ENCODE measurements at regions not wholly inside any gene's neighbourhood (a gene's known extent, or its start where the extent isn't known, plus 50 kb on each side); places are given as distances from the start of the nearest gene placed in this dataset.

DNA sequence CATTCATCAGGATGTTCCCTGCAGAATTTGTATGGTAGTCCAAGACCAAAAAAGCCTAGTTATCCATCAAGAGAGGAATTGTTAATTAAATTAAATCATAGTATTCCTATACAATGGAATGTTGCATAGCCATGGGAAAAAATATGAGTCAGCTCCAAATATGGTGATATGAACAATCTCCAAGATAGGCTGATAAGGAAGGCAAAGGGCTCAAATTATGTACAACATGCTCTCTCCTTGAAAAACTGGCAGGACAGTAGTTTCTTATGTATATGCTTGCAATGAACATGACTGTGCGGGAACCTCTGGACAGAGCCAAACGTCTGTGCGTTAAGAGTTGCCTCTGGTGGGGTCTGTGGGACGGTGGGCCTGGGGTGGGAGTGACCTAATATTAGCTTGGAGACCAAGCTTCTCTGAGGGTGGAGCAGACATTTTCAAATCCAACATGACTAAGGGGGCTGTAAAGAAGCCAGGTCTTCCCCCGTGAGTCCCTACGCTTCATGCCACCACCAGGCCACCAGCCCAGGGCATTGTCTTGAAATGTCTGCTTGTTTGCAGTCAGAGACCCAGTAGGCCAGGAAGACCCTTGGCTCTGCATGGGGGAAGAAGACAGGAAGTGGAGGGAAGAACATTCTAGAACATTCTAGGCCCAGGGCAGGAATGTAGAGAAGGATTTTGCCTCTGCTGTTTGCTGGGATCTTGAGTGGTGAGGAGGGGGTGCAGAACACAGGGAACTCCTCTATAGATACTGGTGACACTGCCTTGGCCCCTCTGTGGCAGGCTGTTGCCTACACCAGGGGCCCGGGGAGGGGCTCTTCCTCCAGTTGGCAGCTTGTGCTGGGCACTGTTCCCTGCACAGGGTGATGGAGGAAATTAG lies 244.0 kb upstream of the HS6ST1 start:
- no peak for DNase-seq (ENCODE audit: low read depth in 4 of 4, low spot score in 3 of 4)

DNA sequence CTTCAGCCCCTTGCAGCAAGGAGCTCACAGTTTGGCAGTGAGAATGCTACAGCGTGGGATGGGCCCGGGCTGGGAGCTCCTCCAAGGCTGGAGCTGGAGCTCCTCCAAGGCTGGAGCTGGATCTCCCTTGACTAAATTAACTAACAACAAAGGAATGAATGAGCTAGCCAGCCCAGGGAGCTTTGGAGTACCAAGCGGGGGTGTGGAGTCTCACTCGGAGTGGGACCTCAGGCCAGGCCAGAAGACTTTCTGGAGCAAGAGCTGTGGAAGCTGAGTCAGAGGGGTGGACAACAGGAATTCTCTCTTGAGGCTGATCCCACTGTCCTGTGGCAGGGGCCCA lies 244.7 kb upstream of the HS6ST1 start:
- DNase-seq (ENCODE audit: low read depth in 4 of 4, low spot score in 3 of 4), result no peak

DNA sequence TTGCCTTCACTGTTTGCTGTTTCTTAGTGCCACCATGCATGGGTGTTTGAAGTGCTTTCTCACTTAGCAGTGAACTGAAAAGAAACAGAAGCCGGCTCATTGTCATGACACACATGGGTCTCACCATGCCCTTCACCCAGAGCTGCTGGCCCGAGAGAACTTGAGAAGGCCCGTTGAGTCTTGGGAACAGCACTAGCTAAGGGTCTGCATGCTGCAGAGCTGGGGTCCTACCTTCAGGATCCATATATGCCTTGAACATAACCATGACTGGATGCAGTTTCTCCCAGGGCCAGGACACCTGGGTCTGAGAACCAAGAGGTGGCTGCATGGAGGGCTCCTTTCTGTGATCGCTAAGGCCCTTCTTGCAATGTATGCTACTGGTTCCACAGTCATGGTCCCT lies 245.5 kb upstream of the HS6ST1 start:
- no peak for DNase-seq (ENCODE audit: low read depth in 4 of 4, low spot score in 3 of 4)

DNA sequence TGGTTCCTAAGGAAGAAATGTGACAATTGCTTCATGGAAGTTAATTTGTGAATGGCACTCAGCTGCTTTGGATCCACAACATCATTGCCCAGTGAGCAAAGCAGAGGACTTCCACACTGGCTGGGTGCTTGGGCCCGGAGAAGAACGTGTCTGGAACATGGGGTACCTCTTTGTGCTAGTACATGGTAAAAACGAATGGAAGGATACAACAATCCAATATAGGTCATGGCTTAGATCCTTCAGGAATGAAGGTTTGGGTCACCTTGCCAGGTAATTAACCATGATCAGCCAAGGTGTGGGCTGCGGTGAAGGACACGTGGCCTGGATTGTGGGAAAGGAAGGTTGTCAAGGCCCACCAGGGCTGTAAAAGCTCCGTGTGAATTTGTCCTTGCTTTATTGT lies 245.9 kb upstream of the HS6ST1 start:
- no peak for DNase-seq (ENCODE audit: low read depth in 4 of 4, low spot score in 3 of 4)

DNA sequence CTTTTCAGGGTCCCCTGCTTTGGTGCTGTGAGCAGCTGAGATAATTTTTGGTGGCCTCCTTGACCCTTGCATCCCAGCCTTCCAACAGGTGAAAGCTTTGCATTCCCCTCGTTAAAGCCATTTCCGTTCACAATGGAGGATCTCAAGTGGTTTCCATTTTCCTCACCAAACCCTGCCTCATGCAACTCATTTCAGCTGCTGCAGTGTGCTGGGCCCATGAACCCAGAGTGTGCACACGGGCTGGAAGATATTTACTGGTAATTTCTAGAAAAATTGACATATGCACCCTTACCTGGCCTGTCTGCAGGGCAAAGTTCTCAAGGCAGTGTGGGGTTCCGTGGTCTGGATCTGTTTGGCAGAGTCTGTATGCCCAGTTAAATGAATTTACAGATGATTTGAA lies 246.8 kb upstream of the HS6ST1 start:
- DNase-seq (ENCODE audit: low read depth in 4 of 4, low spot score in 3 of 4), result no peak

DNA sequence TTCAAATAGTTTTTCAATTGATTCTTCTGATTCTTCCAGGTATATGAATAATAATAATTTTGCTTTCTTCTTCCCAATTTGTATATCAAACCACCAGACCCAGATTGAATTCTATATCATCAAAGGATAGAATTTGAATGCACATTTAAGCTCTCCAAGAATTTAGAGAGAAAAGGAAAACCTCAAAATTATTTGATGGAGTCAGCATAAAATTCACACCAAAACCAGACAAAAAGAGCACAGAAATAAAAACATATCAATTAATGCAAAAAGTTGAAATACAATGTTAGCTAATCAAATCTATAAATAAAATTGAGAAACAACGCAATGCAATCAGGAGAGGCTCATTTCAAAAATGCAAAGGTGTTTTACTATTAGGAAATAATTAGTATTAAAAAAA lies 248.0 kb upstream of the HS6ST1 start:
- DNase-seq (ENCODE audit: low read depth in 4 of 4, low spot score in 3 of 4), result no peak

DNA sequence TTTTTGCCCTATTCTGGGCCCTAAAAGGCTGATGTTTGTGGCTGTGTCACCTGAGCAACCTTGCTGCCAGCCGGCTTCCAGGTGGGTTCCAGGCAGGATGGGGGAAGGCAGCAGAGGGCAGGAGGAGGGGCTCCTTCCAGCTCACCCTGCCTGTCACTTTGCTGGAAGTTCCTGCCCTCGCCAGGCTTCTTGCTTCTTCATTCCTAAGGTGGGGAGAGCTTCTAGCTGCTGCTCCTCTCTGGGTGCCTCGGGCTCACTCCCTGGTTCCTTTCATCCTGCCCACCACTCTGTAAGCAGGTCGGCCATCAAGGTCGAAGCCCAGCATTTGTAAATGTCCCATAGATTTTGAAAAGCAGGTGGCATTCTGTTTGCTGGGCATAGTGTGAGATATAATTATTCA lies 249.4 kb upstream of the HS6ST1 start:
- no peak for DNase-seq (ENCODE audit: low read depth in 4 of 4, low spot score in 3 of 4)

DNA sequence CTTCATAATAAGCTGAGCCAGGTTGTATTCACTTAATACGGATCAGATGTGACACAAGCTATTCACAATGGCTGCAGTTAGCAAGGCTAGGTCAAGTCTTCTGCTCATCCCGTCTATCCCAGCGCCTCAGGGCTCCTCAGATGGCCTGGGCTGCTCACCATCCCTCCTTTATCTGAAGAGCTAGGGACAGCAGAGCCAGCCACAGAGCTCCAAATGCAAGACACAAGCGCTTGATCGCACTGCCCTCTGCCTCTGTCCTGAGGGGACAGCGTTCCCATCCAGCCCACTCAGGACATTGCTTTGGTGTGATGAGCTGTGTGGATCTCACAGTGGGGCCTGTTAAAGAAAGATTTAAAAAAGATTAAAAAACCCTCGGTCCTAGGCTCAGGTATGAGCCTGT lies 254.4 kb upstream of the HS6ST1 start:
- DNase-seq (ENCODE audit: low read depth in 4 of 4, low spot score in 3 of 4), result no peak

DNA sequence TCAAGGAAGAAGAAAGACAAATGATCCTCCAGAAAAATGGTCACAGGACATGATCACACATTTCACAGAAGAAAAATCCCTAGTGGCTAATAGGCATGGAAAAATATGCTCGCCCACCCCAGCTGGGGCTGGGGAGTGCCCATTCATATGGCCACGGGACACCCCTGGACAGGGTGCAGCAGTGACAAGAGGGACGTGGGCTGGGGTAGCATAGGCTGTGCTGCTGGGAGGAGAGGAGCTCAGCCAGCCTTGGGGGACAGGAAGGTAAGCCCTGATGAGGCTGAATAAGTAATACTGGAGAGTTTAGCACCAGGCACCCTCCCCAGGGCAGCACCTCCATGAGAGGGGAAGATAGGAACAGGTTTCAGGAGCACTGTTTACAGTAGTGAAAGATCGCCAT lies 254.9 kb upstream of the HS6ST1 start:
- no peak for DNase-seq (ENCODE audit: low read depth in 4 of 4, low spot score in 3 of 4)

DNA sequence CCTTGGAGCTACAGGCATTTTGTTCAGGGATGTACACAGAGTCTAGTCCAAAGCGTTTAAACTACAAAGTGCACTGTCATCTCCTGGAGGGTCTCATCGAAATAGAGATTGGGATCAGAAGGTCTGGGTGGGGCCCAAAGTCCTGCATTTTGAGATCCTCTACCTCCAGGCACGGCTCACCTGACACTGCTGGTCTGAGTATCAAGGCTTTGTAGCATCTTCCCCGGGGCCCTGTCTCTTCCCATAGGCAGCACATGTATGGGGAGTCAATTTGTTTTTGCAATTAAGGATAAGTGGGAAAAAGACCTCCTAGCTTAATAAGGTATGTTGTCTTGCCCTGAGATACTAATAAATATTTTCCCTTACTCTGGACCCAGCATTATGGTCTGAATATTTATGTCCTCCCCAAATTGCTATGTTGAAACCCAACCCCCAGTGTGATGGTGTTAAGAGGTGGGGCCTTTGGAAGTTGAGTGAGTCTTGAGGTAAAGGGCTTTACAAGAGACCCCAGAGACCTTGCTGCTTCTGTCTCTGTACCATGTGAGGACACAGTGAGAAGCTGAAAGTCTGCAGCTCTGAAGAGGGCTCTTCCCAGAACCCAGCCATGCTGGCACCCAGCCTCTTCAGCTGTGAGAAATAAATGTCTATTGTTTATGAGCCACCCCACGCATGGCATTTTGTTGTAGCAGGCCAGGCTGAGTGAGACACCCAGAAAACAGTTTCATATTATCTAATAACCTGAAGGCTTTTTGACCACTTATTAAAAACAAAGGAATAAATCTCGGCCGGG lies 258.7 kb upstream of the HS6ST1 start:
- no peak for DNase-seq (ENCODE audit: low read depth in 4 of 4, low spot score in 3 of 4)

DNA sequence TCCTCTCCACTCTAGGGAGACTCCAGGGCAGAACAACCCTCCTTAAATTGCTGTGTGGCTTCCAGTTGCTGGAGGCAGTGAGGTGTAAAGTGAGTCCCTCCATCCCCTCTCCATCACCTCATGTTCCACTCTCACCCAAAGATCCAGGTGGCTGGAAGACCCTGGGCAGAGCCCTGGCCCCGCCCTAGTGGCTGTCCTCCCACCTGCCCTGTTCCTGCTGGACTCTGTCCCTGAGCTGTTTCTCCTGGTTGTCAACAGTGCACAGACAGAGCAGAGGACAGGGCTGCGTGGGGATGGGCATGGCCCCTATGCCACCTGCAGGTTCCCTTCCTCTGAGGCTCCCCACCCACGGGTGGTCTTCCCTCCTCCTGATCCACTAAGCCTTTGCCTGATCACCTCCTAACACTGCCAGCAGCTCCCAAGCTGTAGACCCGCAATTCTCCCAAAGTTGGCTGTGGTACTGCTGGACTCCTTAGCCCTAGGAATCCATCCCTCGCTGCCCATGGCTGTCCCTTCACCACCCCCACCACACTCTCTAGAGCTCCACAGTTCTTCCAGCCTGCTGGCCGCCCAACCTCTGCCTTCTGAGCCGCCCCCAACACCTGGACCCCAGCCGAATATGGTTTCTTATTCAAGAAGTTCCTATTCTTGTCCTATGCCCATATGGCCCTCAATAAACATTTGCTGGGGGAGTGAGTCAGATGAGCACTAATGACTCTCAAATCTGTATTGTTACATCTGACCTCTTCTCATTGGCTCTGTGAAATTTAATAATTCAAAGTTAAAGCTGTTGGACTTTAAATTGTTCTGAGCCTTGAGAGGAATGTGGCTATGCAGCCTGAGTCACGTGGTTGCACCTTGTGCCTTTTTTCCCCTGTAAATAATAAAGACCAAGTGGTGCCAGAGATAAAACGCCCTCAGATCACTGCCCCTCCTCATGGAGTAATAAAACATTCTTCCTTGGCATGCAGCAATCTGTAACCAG lies 260.0 kb upstream of the HS6ST1 start:
- no peak for DNase-seq (ENCODE audit: low read depth in 4 of 4, low spot score in 3 of 4)

DNA sequence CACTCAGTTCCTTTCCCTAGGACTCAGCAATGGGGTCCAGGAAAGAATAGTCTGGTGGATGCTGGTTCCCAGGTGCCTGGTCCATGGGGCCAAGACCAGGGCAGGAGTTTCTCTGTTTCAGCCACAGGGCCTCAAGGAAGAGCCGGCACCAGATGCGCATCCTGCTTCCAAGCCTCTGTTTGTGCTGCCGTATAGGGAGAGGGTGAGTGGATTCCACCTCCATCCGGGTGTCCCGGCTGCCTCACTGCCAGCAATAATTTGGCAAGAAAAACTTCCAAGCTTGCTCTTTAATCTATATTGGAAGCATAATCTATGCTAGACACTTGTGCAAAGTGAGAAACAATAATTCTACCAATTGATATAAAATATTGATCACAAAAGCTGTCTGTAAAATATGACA lies 261.2 kb upstream of the HS6ST1 start:
- no peak for DNase-seq (ENCODE audit: low read depth in 4 of 4, low spot score in 3 of 4)

DNA sequence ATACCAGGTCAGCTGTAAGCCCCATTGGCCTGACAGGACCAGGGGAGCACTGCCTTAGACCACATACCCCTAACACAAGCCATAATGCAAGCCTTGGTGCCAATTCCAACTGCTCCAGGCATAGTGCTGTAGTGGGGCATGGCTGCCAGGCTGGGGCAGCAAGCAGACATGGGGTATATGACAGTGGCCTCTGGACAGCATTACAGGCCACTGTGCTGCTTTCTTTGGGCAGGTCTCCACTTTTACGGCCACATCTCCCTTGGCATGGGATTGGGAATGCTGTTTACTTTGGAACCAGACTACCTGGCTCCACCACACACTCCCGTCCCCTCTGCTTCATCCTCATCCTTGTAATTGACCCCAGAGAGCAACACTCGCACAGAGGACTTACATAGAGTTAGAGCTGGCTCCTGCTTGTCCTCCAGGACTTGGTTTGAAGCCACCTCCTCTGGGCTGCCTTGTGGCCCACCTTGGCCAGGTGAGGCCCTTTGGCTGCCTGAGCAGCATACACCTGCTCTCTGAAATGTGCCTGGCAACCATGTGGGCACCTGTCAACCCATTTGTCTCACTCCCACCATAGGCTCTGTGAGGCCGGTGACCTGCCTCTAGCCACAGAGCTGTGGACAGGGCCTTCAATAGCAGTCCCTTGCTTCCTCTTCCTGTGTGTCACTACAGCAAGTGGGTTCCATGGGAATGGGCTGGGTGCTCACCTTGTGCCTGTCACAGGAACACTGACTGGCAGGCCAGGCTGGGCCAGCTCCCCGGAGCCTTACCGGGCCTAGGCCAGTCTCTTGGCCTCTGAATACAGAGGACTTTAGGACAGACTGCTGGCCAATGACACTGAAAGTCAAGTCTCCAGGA lies 262.6 kb upstream of the HS6ST1 start:
- no peak for DNase-seq (ENCODE audit: low read depth in 4 of 4, low spot score in 3 of 4)

DNA sequence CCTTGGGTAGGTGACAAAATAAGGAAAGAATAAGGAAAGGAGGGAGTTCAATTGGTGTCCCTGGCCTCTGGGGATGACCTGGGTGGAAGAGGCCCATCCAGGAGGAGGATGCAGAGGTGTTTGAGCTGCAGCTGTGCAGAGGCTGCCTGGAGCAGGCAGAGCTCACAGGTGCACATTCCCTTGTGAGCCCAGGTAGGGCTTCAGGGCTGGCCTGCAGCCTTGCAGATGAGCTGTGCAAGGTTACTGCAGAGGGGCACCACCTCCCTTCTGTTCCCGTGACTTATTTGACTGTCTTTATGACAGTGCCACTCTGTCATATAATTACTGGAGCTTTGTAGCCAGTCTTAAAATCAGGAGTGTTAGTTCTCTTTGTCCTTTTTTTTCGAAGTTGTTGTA lies 263.2 kb upstream of the HS6ST1 start:
- DNase-seq (ENCODE audit: low read depth in 4 of 4, low spot score in 3 of 4), result no peak

DNA sequence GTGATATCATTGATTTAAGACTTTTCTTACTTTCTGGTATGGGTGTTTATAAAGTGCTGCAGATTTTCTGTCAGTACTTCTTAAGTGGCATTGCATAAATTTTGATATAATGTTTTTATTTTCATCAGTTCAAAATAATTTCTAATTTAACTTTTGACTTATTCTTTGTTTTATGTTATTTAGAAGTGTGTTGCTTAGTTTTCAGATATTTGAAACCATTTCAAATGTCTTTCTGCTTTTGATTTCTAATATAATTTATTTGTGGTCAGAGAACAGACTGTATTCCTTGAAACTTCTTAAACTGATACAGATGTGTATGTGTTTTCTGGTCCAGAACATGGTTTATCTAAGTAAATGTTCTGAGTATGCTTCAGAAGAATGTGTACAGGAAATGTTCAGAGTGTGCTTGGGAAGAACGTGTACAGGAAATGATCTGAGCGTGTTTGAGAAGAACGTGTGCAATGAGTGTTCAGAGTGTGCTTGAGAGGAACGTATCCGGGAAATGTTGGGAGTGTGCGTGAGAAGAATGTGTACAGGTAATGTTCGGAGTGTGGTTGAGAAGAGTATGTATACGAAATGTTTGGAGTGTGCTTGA lies 265.7 kb upstream of the HS6ST1 start:
- no peak for DNase-seq (ENCODE audit: low read depth in 4 of 4, low spot score in 3 of 4)

DNA sequence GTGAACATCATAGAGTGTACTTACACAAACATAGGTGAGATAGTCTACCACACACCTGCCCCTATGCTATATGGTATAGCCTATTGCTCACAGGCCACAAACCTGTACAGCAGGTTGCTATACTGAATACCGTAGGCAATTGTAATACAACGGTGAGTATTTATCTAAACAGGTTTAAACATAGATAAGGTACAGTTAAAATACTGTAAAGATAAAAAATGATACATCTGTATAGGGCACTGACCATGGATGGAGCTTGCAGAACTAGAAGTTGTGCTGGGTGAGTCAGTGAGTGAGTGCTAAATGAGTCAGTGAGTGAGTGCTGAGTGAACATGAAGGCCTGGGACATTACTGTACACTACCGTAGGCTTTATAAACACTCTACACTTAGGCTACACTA lies 267.0 kb upstream of the HS6ST1 start:
- DNase-seq (ENCODE audit: low read depth in 4 of 4, low spot score in 3 of 4), result no peak

DNA sequence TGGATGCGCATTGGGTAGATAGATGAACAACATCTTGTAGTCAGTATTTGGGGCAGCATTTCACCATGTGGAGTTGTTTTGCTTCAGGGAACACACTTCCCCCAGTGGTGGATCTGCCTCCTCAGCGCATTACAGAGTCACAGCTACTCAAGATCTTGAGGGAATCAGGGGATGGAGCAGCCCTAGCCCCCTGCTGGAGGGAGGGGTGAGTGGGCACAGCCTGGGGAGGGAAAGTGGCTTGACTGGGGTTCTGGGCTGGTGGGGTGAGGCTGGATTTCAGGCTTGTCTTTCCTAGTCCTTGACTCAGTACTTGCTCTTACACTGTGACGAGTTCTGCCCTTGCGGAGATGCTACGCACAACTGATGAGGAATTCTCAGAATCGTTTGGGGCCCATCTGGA lies 271.0 kb upstream of the HS6ST1 start:
- no peak for DNase-seq (ENCODE audit: low read depth in 4 of 4, low spot score in 3 of 4)

DNA sequence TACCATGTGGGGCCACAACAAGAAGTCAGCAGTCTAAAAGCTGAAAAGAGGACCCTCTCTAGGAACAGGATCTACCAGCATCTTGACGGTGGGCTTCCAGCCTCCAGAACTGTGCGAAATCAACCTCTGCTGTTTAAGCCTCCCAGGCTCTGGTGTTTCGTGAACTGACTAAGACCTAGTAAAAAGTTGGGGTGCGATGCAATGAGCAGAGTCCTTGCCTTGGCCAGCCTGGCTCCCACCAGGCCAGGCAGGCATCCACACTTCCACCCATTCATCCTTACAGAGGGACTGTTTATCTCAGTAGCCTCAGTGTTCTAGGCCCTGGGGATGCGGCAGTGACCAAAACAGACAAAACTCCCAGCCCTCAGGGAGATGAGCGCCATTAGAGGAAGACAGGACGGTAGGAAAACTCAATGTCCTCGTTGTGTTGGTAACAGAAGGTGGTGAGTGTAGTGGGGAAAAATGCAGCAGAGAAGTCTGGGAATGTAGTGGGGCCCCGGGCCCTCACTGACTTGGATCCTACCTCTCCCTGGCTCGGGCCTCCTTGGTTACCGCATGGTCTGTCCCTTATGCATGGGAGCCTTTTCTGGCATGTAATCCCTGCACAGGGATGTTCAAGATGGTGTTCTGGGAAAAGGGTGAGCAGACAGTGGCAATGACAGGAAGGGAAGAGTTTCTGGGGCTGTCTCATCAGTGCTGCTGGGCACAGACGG lies 271.8 kb upstream of the HS6ST1 start:
- no peak for DNase-seq (ENCODE audit: low read depth in 4 of 4, low spot score in 3 of 4)
